Peyer's patch (tissue), 4 donors: ENCODE measurements at regions not wholly inside any gene's neighbourhood (a gene's known extent, or its start where the extent isn't known, plus 50 kb on each side); places are given as distances from the start of the nearest gene placed in this dataset.

Source experiments
- CTCF ChIP-seq, 6 experiments: fragments of 450-650 bp in 4 of 6; fragments of 200-600 bp in 2 of 6; sonication (generic) in 1 of 6; IDR thresholded peaks; one replicate each; pipeline ENCODE4 v1.5.1; 2017 to 2019; ENCODE audit warnings: antibody characterized with exemption in 6 of 6, mild to moderate bottlenecking in 3 of 6, moderate library complexity in 1 of 6
- POLR2A ChIP-seq, 2 donors: fragments of 450-650 bp; IDR thresholded peaks; one replicate each; pipeline ENCODE4 v1.5.1; 2017; ENCODE audit warnings: antibody characterized with exemption in 2 of 2, mild to moderate bottlenecking in 2 of 2, moderate library complexity in 2 of 2

GRCh38 chr2:5467178-5467905, 224.8 kb upstream of the SOX11 start:
- TF ChIP-seq CTCF (IDR thresholded peaks at IDR 0.05) (no peak), POLR2A (IDR thresholded peaks at IDR 0.05) (no peak)
